Suprapubic skin (tissue), 4 donors: ENCODE measurements at regions not wholly inside any gene's neighbourhood (a gene's known extent, or its start where the extent isn't known, plus 50 kb on each side); places are given as distances from the start of the nearest gene placed in this dataset.
"Not testable (repeated sequence)": the region's sequence is repeated elsewhere in the genome, so short reads cannot be mapped to it uniquely, and the experiment has no call there.

Source experiments
- CTCF ChIP-seq, 2 donors: fragments of 200-600 bp in 1 of 2; fragments of 450-650 bp in 1 of 2; sonication (generic) in 1 of 2; IDR thresholded peaks; one replicate each; pipeline ENCODE4 v1.5.1; 2016 to 2019; ENCODE audit warnings: antibody characterized with exemption in 2 of 2, mild to moderate bottlenecking in 1 of 2, moderate library complexity in 1 of 2
- POLR2A ChIP-seq, 2 donors: fragments of 450-650 bp; IDR thresholded peaks; one replicate each; pipeline ENCODE4 v1.6.1; 2017; ENCODE audit warnings: antibody characterized with exemption in 2 of 2, mild to moderate bottlenecking in 2 of 2, moderate library complexity in 2 of 2
- POLR2AphosphoS5 ChIP-seq, 3 donors: sonication (generic); formaldehyde crosslinking; IDR thresholded peaks; one replicate each; pipeline ENCODE4 v1.6.1; 2017; ENCODE audit warnings: antibody characterized with exemption in 3 of 3

GRCh38 chr16:88176184-88176583 lies 206.6 kb upstream of the ZNF469 start:
- TF ChIP-seq POLR2A, CTCF, POLR2AphosphoS5 (IDR thresholded peaks at IDR 0.05): not testable (repeated sequence)
